ENCODE measurements at regions not wholly inside any gene's neighbourhood (a gene's known extent, or its start where the extent isn't known, plus 50 kb on each side); places are given as distances from the start of the nearest gene placed in this dataset.

DNA sequence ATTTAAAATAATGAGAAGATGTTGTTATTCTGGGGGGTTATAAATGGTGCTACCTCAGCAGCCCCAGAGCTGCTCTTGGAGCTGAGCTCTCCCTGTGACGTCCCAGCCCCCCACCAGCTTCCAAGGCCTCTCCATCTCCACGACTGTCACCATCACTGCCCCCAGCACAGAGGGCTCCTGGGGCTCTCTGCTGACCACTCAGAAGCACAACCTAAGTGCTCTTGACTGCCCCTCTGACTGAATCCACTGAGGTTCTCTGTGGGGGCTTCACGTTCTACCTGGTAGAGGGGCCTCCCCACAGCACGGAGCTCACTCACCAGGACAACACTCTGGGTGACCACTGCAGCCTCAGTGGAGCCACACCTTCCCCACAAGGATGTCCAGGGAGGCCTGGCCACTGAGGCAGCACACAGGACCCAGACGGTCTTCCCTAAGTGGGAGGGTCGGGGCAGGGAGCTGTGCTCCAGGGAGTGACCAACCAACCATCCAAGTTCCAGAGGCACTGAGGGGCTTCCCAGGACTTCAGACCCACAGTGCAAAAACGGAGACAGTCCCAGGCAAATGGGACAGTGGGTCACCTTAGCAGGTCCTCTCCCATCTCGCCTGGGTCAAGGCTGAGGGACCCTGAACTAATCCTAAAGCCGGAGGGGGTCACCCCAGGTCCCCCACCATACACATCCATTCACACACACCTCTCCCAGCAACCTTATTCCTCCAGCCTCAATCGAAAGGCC, 121.0 kb upstream of the PPP2R2D start:
- DNase-seq = no peak
- peaks cover 0 to 3% of the 10 kb centered on the region in 2 experiments; a peak in 1 of 4 replicates for H3K4me1 Mint-ChIP-seq

More for the DNA sequence above, 121.0 kb upstream of the PPP2R2D start:
- Histone ChIP-seq H3K56ac (ENCODE audit: insufficient read length, low read depth, low read length) (no peak overlapping the region), H2BK20ac (ENCODE audit: low read depth, low read length, poor library complexity, severe bottlenecking) (no peak overlapping the region), H4K5ac (ENCODE audit: insufficient read length, low read depth, low read length) (no peak overlapping the region), H2BK120ac (ENCODE audit: low read depth, low read length, poor library complexity, severe bottlenecking) (no peak overlapping the region), H3K27ac (ENCODE audit: insufficient read length, low read depth, low read length) (no peak overlapping the region), H3K14ac (ENCODE audit: insufficient read depth, low read length) (no peak overlapping the region; the same call in 1 of the 2 replicates), H2AK5ac (ENCODE audit: insufficient read length, low read length) (no peak overlapping the region), H3K9ac (ENCODE audit: extremely low read depth, insufficient read length, low read length) (no peak overlapping the region), H3K4me2 (ENCODE audit: insufficient read depth, insufficient read length, low read length) (no peak overlapping the region), H2AFZ (ENCODE audit: low read length) (no peak overlapping the region), H2BK12ac (ENCODE audit: insufficient read length, low read depth, low read length) (no peak overlapping the region), H2BK15ac (ENCODE audit: low read depth, low read length) (no peak overlapping the region), H3K4me1 (ENCODE audit: insufficient read depth, low read length) (no peaks in the 10 kb centered on the region), H3K79me1 (ENCODE audit: insufficient read depth, low read depth, low read length, poor library complexity, severe bottlenecking) (no peaks in the 10 kb centered on the region), H2BK5ac (ENCODE audit: insufficient read length, low read length) (no peak overlapping the region), H3K4ac (ENCODE audit: low read depth, low read length) (no peak overlapping the region), H3K18ac (ENCODE audit: insufficient read length, low read depth, low read length) (no peak overlapping the region), H3K9me3 (ENCODE audit: control insufficient read depth, low read depth, low read length) (peaks cover 24% of the 10 kb centered on the region), H3K79me2 (ENCODE audit: insufficient read depth, low read length) (no peaks in the 10 kb centered on the region), H3K23me2 (ENCODE audit: insufficient read length, low read depth, low read length, poor library complexity, severe bottlenecking) (no peaks in the 10 kb centered on the region), H4K8ac (replicated peaks; ENCODE audit: insufficient read length, low read depth, low read length) (no peak overlapping the region), H4K20me1 (ENCODE audit: control insufficient read depth, insufficient read depth, insufficient read length) (no peaks in the 10 kb centered on the region), H3T11ph (ENCODE audit: low read length) (no peak overlapping the region), H3K23ac (ENCODE audit: insufficient read length, low read depth, low read length) (no peak overlapping the region), H3K27me3 (ENCODE audit: insufficient read depth, low read length) (no peaks in the 10 kb centered on the region), H4K91ac (ENCODE audit: insufficient read length, low read depth, low read length) (no peak overlapping the region)
- H3K36me3 Mint-ChIP-seq (ENCODE audit: insufficient read depth in 1 of 3, low read depth in 3 of 3) = peaks cover 19 to 25% (median 23%) of the 10 kb centered on the region in 3 experiments
- no peak overlapping the region for H3K4me3 Mint-ChIP-seq
- H3K9me3 Mint-ChIP-seq = peaks cover 64 to 74% of the 10 kb centered on the region in 2 experiments
- H3K27ac Mint-ChIP-seq = no peak overlapping the region
- peaks cover 17% of the 10 kb centered on the region for H3K27me3 Mint-ChIP-seq (ENCODE audit: low read depth)
- no peak for TF ChIP-seq CTCF (conservative IDR thresholded peaks at IDR 0.05)
- no CpG with 5 or more reads among the region's 10 CpGs for WGBS (ENCODE audit: extremely low coverage, insufficient read length, low lambda C conversion rate)
